GM23338 (cell line): ENCODE measurements at regions not wholly inside any gene's neighbourhood (a gene's known extent, or its start where the extent isn't known, plus 50 kb on each side); places are given as distances from the start of the nearest gene placed in this dataset.
A peak's percentile ranks its signal among the peaks of the same experiment; 100 is the strongest.

Source experiments
- ATAC-seq: fragments of 200-7000 bp; cut with Tn5 transposase; 3 replicates; pipeline ENCODE4 v1.9.1; 2020
- DNase-seq: peaks from one replicate; pipeline ENCODE4 v3.0.0-alpha.2; 2015; ENCODE audit warnings: low spot score
- H2AFZ ChIP-seq: fragments of 200-600 bp; sonication (generic); 2 replicates; pipeline ENCODE4 v1.8.0; 2016; ENCODE audit warnings: antibody characterized with exemption, mild to moderate bottlenecking, moderate library complexity
- H3F3A ChIP-seq: fragments of 200-600 bp; sonication (generic); replicated peaks from 2 replicates; pipeline ENCODE4 v1.8.0; 2017; ENCODE audit warnings: antibody characterized with exemption, mixed run types, low read depth
- H3K27ac ChIP-seq: fragments of 200-600 bp; sonication (generic); 2 replicates; pipeline ENCODE4 v1.6.1; 2016; ENCODE audit warnings: low read depth
- H3K27me3 ChIP-seq: fragments of 200-600 bp; sonication (generic); 2 replicates; pipeline ENCODE4 v1.8.0; 2016; ENCODE audit warnings: mild to moderate bottlenecking, mixed run types, moderate library complexity; ENCODE audit not compliant: insufficient read depth
- H3K36me3 ChIP-seq: fragments of 200-600 bp; sonication (generic); 2 replicates; pipeline ENCODE4 v1.8.0; 2016; ENCODE audit warnings: mild to moderate bottlenecking; ENCODE audit not compliant: insufficient read depth
- H3K4me1 ChIP-seq: fragments of 200-600 bp; sonication (generic); 2 replicates; pipeline ENCODE4 v1.8.0; 2016; ENCODE audit warnings: mild to moderate bottlenecking, moderate library complexity; ENCODE audit not compliant: insufficient read depth
- H3K4me2 ChIP-seq: fragments of 200-600 bp; sonication (generic); 2 replicates; pipeline ENCODE4 v1.7.1; 2017; ENCODE audit warnings: mixed run types
- H3K4me3 ChIP-seq: fragments of 200-600 bp; sonication (generic); 2 replicates; pipeline ENCODE4 v1.6.1; 2016; ENCODE audit warnings: mixed run types
- H3K79me2 ChIP-seq: fragments of 200-600 bp; sonication (generic); replicated peaks from 2 replicates; pipeline ENCODE4 v1.8.0; 2017; ENCODE audit warnings: mild to moderate bottlenecking; ENCODE audit not compliant: insufficient read depth
- H3K9me2 ChIP-seq: fragments of 200-600 bp; sonication (generic); 2 replicates; pipeline ENCODE4 v1.8.0; 2017; ENCODE audit not compliant: insufficient read depth
- H4K20me1 ChIP-seq: fragments of 200-600 bp; sonication (generic); replicated peaks from 2 replicates; pipeline ENCODE4 v1.8.0; 2017; ENCODE audit warnings: mild to moderate bottlenecking; ENCODE audit not compliant: insufficient read depth
- H3K27ac Mint-ChIP-seq: 2 replicates; pipeline ENCODE4 v1.8.0; 2020; ENCODE audit warnings: inconsistent platforms, mild to moderate bottlenecking, moderate library complexity, mixed read lengths
- H3K27me3 Mint-ChIP-seq: 3 replicates; pipeline ENCODE4 v1.8.0; 2022; ENCODE audit warnings: low read depth, mild to moderate bottlenecking, moderate library complexity, mixed read lengths, inconsistent platforms; ENCODE audit not compliant: insufficient read depth, poor library complexity
- H3K36me3 Mint-ChIP-seq: 3 replicates; pipeline ENCODE4 v1.8.0; 2021; ENCODE audit warnings: low read depth, mild to moderate bottlenecking, inconsistent platforms, moderate library complexity, mixed read lengths
- H3K4me1 Mint-ChIP-seq: 3 replicates; pipeline ENCODE4 v1.8.0; 2020; ENCODE audit warnings: mild to moderate bottlenecking, inconsistent platforms, mixed read lengths
- H3K4me3 Mint-ChIP-seq: 3 replicates; pipeline ENCODE4 v1.8.0; 2021; ENCODE audit warnings: moderate library complexity, mild to moderate bottlenecking, inconsistent platforms, mixed read lengths
- H3K9me3 Mint-ChIP-seq: 3 replicates; pipeline ENCODE4 v1.8.0; 2020; ENCODE audit warnings: moderate library complexity, mild to moderate bottlenecking, inconsistent platforms, mixed read lengths
- CREB1 ChIP-seq: fragments of 250-450 bp; sonication (Bioruptor Pico); IDR thresholded peaks from 2 replicates; pipeline ENCODE4 v1.5.0; 2020; ENCODE audit warnings: low read depth, mild to moderate bottlenecking, moderate library complexity
- CTCF ChIP-seq, 2 experiments: fragments of 200-600 bp in 1 of 2; sonication (generic) in 1 of 2; conservative IDR thresholded peaks; 2 replicates each; pipeline versions ENCODE4 v1.5.1 to v1.6.1; 2016 to 2017; ENCODE audit warnings: antibody characterized with exemption in 2 of 2, low read depth in 2 of 2, mild to moderate bottlenecking in 2 of 2, moderate library complexity in 1 of 2
- EZH2 ChIP-seq: fragments of 200-600 bp; sonication (generic); IDR thresholded peaks from one replicate; pipeline ENCODE4 v1.8.0; 2017; ENCODE audit warnings: antibody characterized with exemption, mild to moderate bottlenecking, low read depth; ENCODE audit not compliant: unreplicated experiment
- NANOG ChIP-seq: IDR thresholded peaks from 2 replicates; pipeline ENCODE4 v1.6.1; 2016; ENCODE audit warnings: antibody characterized with exemption, borderline replicate concordance
- REST ChIP-seq: IDR thresholded peaks from one replicate; pipeline ENCODE4 v1.6.1; 2018; ENCODE audit warnings: antibody characterized with exemption; ENCODE audit not compliant: unreplicated experiment
- ZNF114 ChIP-seq: fragments of 250-450 bp; sonication (Bioruptor Pico); IDR thresholded peaks from 2 replicates; pipeline ENCODE4 v1.5.0; 2020; ENCODE audit warnings: mild to moderate bottlenecking, moderate library complexity
- ZNF331 ChIP-seq: fragments of 250-450 bp; sonication (Bioruptor Pico); IDR thresholded peaks from 2 replicates; pipeline ENCODE4 v1.5.0; 2020; ENCODE audit warnings: low read depth, mild to moderate bottlenecking, moderate library complexity
- ZNF462 ChIP-seq: fragments of 250-450 bp; sonication (Bioruptor Pico); IDR thresholded peaks from 2 replicates; pipeline ENCODE4 v1.5.0; 2020; ENCODE audit warnings: mild to moderate bottlenecking, moderate library complexity

- Histone ChIP-seq H3F3A (no peaks in the 10 kb centered on the region), H4K20me1 (no peaks in the 10 kb centered on the region), H3K9me2 (0 out of 2 replicates have a peak, but pooled peaks cover 3% of the 10 kb centered on the region), H3K4me2 (no peak overlapping the region), H3K79me2 (no peaks in the 10 kb centered on the region), H3K4me3 (no peak overlapping the region), H3K27ac (no peak overlapping the region), H3K36me3 (no peaks in the 10 kb centered on the region), H3K4me1 (no peaks in the 10 kb centered on the region), H3K27me3 (no peaks in the 10 kb centered on the region), H2AFZ (no peak overlapping the region)
- TF ChIP-seq REST (no peak), ZNF331 (CRISPR knock-in tag) (no peak), ZNF462 (no peak), CREB1 (CRISPR knock-in tag) (no peak), CTCF (conservative IDR thresholded peaks at IDR 0.05; ENCODE audit: low read depth in 2 of 2) (peak in 1 of 2 experiments; percentile 49; a peak in 2 of 4 replicates), ZNF114 (CRISPR knock-in tag) (no peak), EZH2 (no peak), NANOG (no peak)
- Mint-ChIP-seq H3K4me1 (peaks cover 18% of the 10 kb centered on the region), H3K36me3 (peaks cover 2% of the 10 kb centered on the region; the same call in 1 of the 3 replicates), H3K27me3 (peaks cover 14% of the 10 kb centered on the region), H3K4me3 (no peak overlapping the region), H3K27ac (no peak overlapping the region), H3K9me3 (peaks cover 6% of the 10 kb centered on the region; the same call in 2 of the 3 replicates)
- ATAC-seq (peak; percentile 41; the same call in 2 of the 3 replicates), DNase-seq (no peak)
These were observed 131.7 kb downstream of the FOXL1 start for GRCh38 chr16:86709902-86710601.
